OCI-LY1 (cell line): ENCODE measurements at regions not wholly inside any gene's neighbourhood (a gene's known extent, or its start where the extent isn't known, plus 50 kb on each side); places are given as distances from the start of the nearest gene placed in this dataset.

Experiments
- H2AFZ ChIP-seq: fragments of 200-600 bp; sonication (generic), shearing (Covaris generic); 2 replicates; pipeline ENCODE4 v1.6.0; 2014; ENCODE audit warnings: antibody characterized with exemption, mild to moderate bottlenecking, low read length
- H3F3A ChIP-seq: fragments of 200-600 bp; sonication (generic), shearing (Covaris generic); 2 replicates; pipeline ENCODE4 v1.6.0; 2014; ENCODE audit warnings: mild to moderate bottlenecking, antibody characterized with exemption, low read length, moderate library complexity; ENCODE audit not compliant: insufficient read depth
- H3K27ac ChIP-seq: fragments of 200-600 bp; sonication (generic); 2 replicates; pipeline ENCODE4 v1.5.1; 2014; ENCODE audit warnings: low read length, mixed run types, mild to moderate bottlenecking, low read depth; ENCODE audit not compliant: poor library complexity, severe bottlenecking
- H3K27me3 ChIP-seq: fragments of 200-600 bp; sonication (generic); 2 replicates; pipeline ENCODE4 v1.6.0; 2014; ENCODE audit warnings: antibody characterized with exemption, mild to moderate bottlenecking, low read length, moderate library complexity; ENCODE audit not compliant: insufficient read depth
- H3K36me3 ChIP-seq: fragments of 200-600 bp; sonication (generic); 2 replicates; pipeline ENCODE4 v1.6.1; 2014; ENCODE audit warnings: mild to moderate bottlenecking, antibody characterized with exemption, low read length, moderate library complexity, mixed read lengths; ENCODE audit not compliant: insufficient read depth
- H3K4me1 ChIP-seq: fragments of 200-600 bp; sonication (generic); 2 replicates; pipeline ENCODE4 v1.5.1; 2014; ENCODE audit warnings: mild to moderate bottlenecking, low read length, moderate library complexity; ENCODE audit not compliant: insufficient read depth, severe bottlenecking
- H3K4me2 ChIP-seq: fragments of 200-600 bp; sonication (generic), shearing (Covaris generic); 2 replicates; pipeline ENCODE4 v1.6.1; 2014; ENCODE audit warnings: low read length
- H3K4me3 ChIP-seq: fragments of 200-600 bp; sonication (generic); 2 replicates; pipeline ENCODE4 v1.5.1; 2014; ENCODE audit warnings: low read length, low read depth, mild to moderate bottlenecking, mixed read lengths; ENCODE audit not compliant: poor library complexity, severe bottlenecking
- H3K79me2 ChIP-seq: fragments of 200-600 bp; shearing (Covaris generic); 2 replicates; pipeline ENCODE4 v1.6.1; 2016; ENCODE audit warnings: mixed run types, low read length, mixed read lengths; ENCODE audit not compliant: insufficient read depth
- H3K9ac ChIP-seq: fragments of 200-600 bp; sonication (generic), shearing (Covaris generic); 2 replicates; pipeline ENCODE4 v1.6.1; 2014; ENCODE audit warnings: mild to moderate bottlenecking, low read length, mixed read lengths
- H3K9me2 ChIP-seq: fragments of 200-600 bp; sonication (generic), shearing (Covaris generic); 2 replicates; pipeline ENCODE4 v1.6.1; 2014; ENCODE audit warnings: low read depth, mild to moderate bottlenecking, low read length, mixed read lengths
- H3K9me3 ChIP-seq: fragments of 200-600 bp; shearing (Covaris generic); 2 replicates; pipeline ENCODE4 v1.6.1; 2014; ENCODE audit warnings: low read length, mixed read lengths
- H4K20me1 ChIP-seq: fragments of 200-600 bp; sonication (generic), shearing (Covaris generic); 2 replicates; pipeline ENCODE4 v1.6.0; 2016; ENCODE audit warnings: mild to moderate bottlenecking, low read length; ENCODE audit not compliant: insufficient read depth
- EZH2 ChIP-seq: fragments of 200-600 bp; sonication (generic), shearing (Covaris generic); IDR thresholded peaks from 2 replicates; pipeline ENCODE4 v1.8.0; 2017; ENCODE audit warnings: borderline replicate concordance, mixed run types, mild to moderate bottlenecking, antibody characterized with exemption, low read length, moderate library complexity, mixed read lengths
- TF ChIP-seq, protein P1 (sequence below): fragments of 200-600 bp; sonication (generic), shearing (Covaris generic); IDR thresholded peaks from 2 replicates; pipeline ENCODE4 v1.5.1; 2017; ENCODE audit warnings: mild to moderate bottlenecking, antibody characterized with exemption, low read length, moderate library complexity, mixed read lengths

DNA sequence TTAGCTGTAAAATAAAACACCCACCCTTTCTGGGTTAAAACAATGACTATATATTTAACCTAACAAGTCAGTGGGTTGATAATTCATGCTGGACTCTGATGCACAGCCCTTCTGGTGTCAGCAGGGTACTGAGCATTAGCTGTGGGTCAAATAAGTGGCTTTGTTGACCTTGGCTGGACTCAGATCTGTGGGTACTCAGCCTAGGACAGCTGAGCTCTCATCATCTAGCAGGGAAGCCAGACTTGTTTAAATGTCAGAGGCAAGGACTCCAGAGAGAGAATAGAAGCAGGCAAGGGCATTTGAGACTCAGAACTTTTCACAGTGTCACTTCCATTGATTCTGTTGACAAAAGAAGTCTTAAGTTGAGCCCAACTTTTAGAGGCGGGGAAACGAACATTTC lies 1063.8 kb upstream of the CDH8 start:
- TF ChIP-seq EZH2: no peak
- TF ChIP-seq, protein P1, sequence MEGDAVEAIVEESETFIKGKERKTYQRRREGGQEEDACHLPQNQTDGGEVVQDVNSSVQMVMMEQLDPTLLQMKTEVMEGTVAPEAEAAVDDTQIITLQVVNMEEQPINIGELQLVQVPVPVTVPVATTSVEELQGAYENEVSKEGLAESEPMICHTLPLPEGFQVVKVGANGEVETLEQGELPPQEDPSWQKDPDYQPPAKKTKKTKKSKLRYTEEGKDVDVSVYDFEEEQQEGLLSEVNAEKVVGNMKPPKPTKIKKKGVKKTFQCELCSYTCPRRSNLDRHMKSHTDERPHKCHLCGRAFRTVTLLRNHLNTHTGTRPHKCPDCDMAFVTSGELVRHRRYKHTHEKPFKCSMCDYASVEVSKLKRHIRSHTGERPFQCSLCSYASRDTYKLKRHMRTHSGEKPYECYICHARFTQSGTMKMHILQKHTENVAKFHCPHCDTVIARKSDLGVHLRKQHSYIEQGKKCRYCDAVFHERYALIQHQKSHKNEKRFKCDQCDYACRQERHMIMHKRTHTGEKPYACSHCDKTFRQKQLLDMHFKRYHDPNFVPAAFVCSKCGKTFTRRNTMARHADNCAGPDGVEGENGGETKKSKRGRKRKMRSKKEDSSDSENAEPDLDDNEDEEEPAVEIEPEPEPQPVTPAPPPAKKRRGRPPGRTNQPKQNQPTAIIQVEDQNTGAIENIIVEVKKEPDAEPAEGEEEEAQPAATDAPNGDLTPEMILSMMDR: no peak
- Histone ChIP-seq H3K27ac (no peak overlapping the region), H3K9me2 (no peaks in the 10 kb centered on the region), H3F3A (no peaks in the 10 kb centered on the region), H3K4me1 (no peaks in the 10 kb centered on the region), H3K27me3 (no peaks in the 10 kb centered on the region), H3K9me3 (no peaks in the 10 kb centered on the region), H3K36me3 (no peaks in the 10 kb centered on the region), H4K20me1 (no peaks in the 10 kb centered on the region), H3K9ac (no peak overlapping the region), H2AFZ (no peak overlapping the region), H3K4me2 (no peak overlapping the region), H3K4me3 (no peak overlapping the region), H3K79me2 (no peaks in the 10 kb centered on the region)

DNA sequence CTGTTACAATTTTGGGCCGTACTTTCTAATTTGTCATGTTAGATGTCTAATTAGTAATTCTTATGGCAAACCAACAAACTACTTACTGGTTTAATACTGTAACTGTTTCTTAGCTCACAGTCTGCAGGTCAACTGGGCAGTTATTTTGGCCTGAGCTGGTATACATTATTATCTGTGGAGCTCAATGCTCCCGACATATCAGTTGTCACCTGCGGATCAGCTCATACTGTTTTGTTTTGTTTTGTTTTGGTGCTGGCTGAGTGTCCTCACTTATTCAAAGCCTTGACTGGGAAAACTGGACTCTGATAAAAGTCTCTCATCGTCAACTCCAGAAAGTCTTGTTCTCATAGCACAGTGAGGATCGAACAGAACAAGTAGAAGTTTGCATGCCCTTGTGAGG lies 1060.6 kb upstream of the CDH8 start:
- Histone ChIP-seq H3K9ac (no peak overlapping the region), H4K20me1 (no peaks in the 10 kb centered on the region), H3K9me2 (no peaks in the 10 kb centered on the region), H3F3A (no peaks in the 10 kb centered on the region), H3K79me2 (no peaks in the 10 kb centered on the region), H2AFZ (no peak overlapping the region), H3K4me1 (no peaks in the 10 kb centered on the region), H3K4me2 (no peak overlapping the region), H3K27ac (no peak overlapping the region), H3K36me3 (no peaks in the 10 kb centered on the region), H3K27me3 (no peaks in the 10 kb centered on the region), H3K9me3 (no peaks in the 10 kb centered on the region), H3K4me3 (no peak overlapping the region)
- no peak for TF ChIP-seq EZH2
- TF ChIP-seq, protein P1: no peak

DNA sequence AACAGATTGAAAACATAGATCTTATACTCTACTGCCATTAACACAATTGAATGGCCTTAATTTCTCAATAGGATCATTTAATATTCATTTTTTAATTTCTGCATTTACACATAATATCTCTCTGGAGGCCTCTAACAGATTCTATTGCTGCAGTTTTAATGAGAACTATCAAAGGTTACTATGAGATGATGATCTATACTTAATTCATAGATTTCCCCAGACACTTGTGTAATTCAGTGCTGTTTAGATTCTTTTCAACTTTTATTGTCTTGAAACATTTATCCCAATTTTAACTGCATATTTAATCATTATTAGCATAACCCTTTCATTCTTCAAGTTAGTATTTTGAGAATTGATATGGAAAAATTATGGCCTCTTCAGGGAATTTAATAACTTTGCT lies 1056.5 kb upstream of the CDH8 start:
- Histone ChIP-seq H3K9me2 (no peaks in the 10 kb centered on the region), H3K4me2 (no peak overlapping the region), H3K4me1 (no peaks in the 10 kb centered on the region), H3F3A (no peaks in the 10 kb centered on the region), H4K20me1 (no peaks in the 10 kb centered on the region), H3K9ac (no peak overlapping the region), H3K27me3 (no peaks in the 10 kb centered on the region), H2AFZ (no peak overlapping the region), H3K79me2 (no peaks in the 10 kb centered on the region), H3K4me3 (no peak overlapping the region), H3K9me3 (no peaks in the 10 kb centered on the region), H3K36me3 (no peaks in the 10 kb centered on the region), H3K27ac (no peak overlapping the region)
- TF ChIP-seq EZH2: no peak
- TF ChIP-seq, protein P1: no peak
